Transverse colon (tissue), 4 donors: ENCODE measurements at regions not wholly inside any gene's neighbourhood (a gene's known extent, or its start where the extent isn't known, plus 50 kb on each side); places are given as distances from the start of the nearest gene placed in this dataset.

Experiments
- DNase-seq: peaks from one replicate; pipeline ENCODE4 v3.0.0-alpha.2; 2019
- H3K27ac ChIP-seq, 4 donors: fragments of 200-600 bp; sonication (generic); 2 replicates each; pipeline ENCODE4 v1.5.1; 2016 to 2018; ENCODE audit warnings: inconsistent platforms in 4 of 4
- H3K27me3 ChIP-seq: fragments of 200-600 bp; sonication (generic); 2 replicates; pipeline ENCODE4 v1.5.1; 2017; ENCODE audit warnings: inconsistent platforms
- H3K36me3 ChIP-seq, 4 donors: fragments of 200-600 bp; sonication (generic); 2 replicates each; pipeline ENCODE4 v1.5.1; 2017 to 2019; ENCODE audit warnings: inconsistent platforms in 4 of 4
- H3K4me1 ChIP-seq, 4 donors: fragments of 200-600 bp; sonication (generic); 2 replicates each; pipeline ENCODE4 v1.5.1; 2017 to 2020; ENCODE audit warnings: inconsistent platforms in 4 of 4
- H3K4me3 ChIP-seq, 4 donors: fragments of 200-600 bp; sonication (generic); 1 replicate in 1 of 4; 2 replicates in 3 of 4; pipeline versions ENCODE4 v1.5.1 to v1.6.1; 2017 to 2019; ENCODE audit warnings: inconsistent platforms in 4 of 4
- H3K9me3 ChIP-seq, 2 donors: fragments of 200-600 bp; sonication (generic); 2 replicates each; pipeline ENCODE4 v1.5.1; 2017 to 2019; ENCODE audit warnings: inconsistent platforms in 2 of 2
- EP300 ChIP-seq: sonication (generic); formaldehyde crosslinking; IDR thresholded peaks from one replicate; pipeline ENCODE4 v1.6.1; 2017; ENCODE audit warnings: antibody characterized with exemption, low read depth
- POLR2A ChIP-seq: fragments of 450-650 bp; IDR thresholded peaks from one replicate; pipeline ENCODE4 v1.6.1; 2016; ENCODE audit warnings: antibody characterized with exemption, mild to moderate bottlenecking, moderate library complexity
- POLR2AphosphoS5 ChIP-seq, 3 donors: sonication (generic); formaldehyde crosslinking; IDR thresholded peaks; one replicate each; pipeline ENCODE4 v1.6.1; 2016; ENCODE audit warnings: antibody characterized with exemption in 3 of 3
- WGBS, 2 donors: methylation state at CpG; one replicate each; pipeline ENCODE4 v1.1.5; 2018; ENCODE audit warnings: low coverage in 1 of 2; 5-methylcytosine and 5-hydroxymethylcytosine counted together
- in situ Hi-C, 4 donors: fragments of 200-750 bp; cut with MboI; loops; one replicate each; pipeline versions ENCODE4 v1.15.0 to v1.15.1; 2017; ENCODE audit warnings: low sequenced_read_pairs in 3 of 4, low pct_ligation_motif_present in 1 of 4, low pct_unique_long_range_greater_than_20kb in 1 of 4
- intact Hi-C: fragments of 100-400 bp; cut with DNase I; formaldehyde crosslinking; loops from one replicate; pipeline ENCODE4 v1.15.1; 2023; ENCODE audit warnings: low total_unique reads
- TF ChIP-seq, protein P1 (sequence below), 5 experiments: fragments of 200-600 bp in 3 of 5; fragments of 450-650 bp in 2 of 5; sonication (generic) in 3 of 5; IDR thresholded peaks; 1 replicate in 2 of 5; 2 replicates in 3 of 5; pipeline ENCODE4 v1.5.1; 2016 to 2017; ENCODE audit warnings: antibody characterized with exemption in 5 of 5, inconsistent platforms in 3 of 5, mild to moderate bottlenecking in 2 of 5, moderate library complexity in 1 of 5

GRCh38 chr12:126198516-126198915, 1133.3 kb downstream of the AACS start:
- no peaks in the 10 kb centered on the region for H3K36me3 ChIP-seq
- TF ChIP-seq POLR2A (no peak), EP300 (no peak), POLR2AphosphoS5 (IDR thresholded peaks at IDR 0.05) (no peak)
- TF ChIP-seq, protein P1, sequence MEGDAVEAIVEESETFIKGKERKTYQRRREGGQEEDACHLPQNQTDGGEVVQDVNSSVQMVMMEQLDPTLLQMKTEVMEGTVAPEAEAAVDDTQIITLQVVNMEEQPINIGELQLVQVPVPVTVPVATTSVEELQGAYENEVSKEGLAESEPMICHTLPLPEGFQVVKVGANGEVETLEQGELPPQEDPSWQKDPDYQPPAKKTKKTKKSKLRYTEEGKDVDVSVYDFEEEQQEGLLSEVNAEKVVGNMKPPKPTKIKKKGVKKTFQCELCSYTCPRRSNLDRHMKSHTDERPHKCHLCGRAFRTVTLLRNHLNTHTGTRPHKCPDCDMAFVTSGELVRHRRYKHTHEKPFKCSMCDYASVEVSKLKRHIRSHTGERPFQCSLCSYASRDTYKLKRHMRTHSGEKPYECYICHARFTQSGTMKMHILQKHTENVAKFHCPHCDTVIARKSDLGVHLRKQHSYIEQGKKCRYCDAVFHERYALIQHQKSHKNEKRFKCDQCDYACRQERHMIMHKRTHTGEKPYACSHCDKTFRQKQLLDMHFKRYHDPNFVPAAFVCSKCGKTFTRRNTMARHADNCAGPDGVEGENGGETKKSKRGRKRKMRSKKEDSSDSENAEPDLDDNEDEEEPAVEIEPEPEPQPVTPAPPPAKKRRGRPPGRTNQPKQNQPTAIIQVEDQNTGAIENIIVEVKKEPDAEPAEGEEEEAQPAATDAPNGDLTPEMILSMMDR (IDR thresholded peaks at IDR 0.05): no peak
- in situ Hi-C loops (no loop called here), intact Hi-C loops (no loop called here)
- no peaks in the 10 kb centered on the region for H3K4me1 ChIP-seq
- no peak overlapping the region for H3K27ac ChIP-seq
- H3K9me3 ChIP-seq: no peaks in the 10 kb centered on the region
- no peaks in the 10 kb centered on the region for H3K27me3 ChIP-seq
- H3K4me3 ChIP-seq: no peak overlapping the region
- WGBS, 2 donors: 67 to 75% methylated on average over 1 of the region's 1 CpG
- no peak for DNase-seq

DNA sequence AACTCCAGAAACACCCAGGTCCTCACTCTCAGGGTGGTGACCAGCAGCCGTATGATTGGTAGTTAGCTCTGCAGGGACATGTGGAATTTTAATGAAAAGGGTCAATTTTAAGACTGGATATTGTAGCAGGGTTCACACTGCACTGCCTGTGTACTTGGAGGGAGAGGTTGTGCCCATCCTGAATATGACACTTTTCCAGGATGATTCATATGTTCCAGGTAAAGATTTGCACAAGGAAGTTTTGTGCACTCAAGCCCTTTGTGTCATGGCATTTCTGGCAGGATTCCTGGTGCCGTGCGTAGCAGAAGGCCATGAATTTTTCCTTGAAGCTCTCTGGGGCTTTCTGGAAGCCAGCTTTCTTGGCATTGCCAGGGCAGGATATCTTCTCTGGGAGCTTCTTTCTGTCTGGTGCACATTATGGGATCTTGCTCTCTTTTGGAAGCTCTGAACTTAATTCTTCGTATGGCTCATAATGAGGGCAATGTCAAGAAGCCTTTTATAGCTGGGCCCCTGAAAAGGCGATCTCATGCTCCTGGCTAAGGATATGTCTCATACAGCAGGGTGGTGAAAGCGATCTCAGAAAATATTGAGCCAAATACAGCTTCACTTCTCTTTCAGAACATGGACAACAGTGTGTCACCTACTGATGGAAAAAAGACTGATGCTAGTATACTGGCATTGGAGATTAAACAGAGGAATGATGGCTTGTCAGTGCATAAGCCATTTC, 1133.9 kb downstream of the AACS start:
- Histone ChIP-seq H3K4me1 (no peaks in the 10 kb centered on the region), H3K4me3 (no peak overlapping the region), H3K27ac (no peak overlapping the region), H3K9me3 (no peaks in the 10 kb centered on the region), H3K27me3 (no peaks in the 10 kb centered on the region), H3K36me3 (no peaks in the 10 kb centered on the region)
- 77 to 87% methylated on average over 3 to 6 of the region's 6 CpGs for WGBS, 2 donors
- TF ChIP-seq POLR2AphosphoS5 (IDR thresholded peaks at IDR 0.05) (no peak), EP300 (no peak), POLR2A (no peak)
- TF ChIP-seq, protein P1 (IDR thresholded peaks at IDR 0.05): no peak
- DNase-seq: no peak
- in situ Hi-C loops: no loop called here
- intact Hi-C loops: no loop called here

DNA sequence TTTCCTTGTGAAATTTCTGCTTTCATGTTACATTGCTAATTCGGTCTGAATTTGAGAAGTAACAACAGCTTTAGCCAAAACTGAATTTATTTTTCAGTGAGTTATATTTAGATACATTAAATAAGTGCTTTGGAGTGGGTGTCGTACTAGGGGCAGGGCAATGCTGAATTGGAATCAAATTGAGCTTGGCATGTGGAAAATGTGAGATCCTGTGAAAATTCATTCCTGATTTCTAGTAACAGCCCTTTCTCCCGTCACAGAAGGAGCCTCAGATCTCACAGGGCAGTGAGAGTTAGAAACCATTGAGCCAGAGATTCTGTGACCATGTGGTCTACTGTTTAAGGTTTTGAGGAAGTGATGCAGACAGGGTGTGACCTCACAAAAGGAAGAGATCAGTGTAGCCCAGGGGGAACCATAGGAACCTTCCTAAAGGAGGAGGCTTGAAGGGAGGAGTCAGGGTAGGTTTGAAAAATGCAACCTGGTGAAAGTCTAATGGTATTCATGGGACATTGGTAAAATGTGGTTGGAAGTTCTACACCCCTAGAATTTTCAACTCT, 1136.8 kb downstream of the AACS start:
- Histone ChIP-seq H3K36me3 (no peaks in the 10 kb centered on the region), H3K9me3 (no peaks in the 10 kb centered on the region), H3K4me1 (no peaks in the 10 kb centered on the region), H3K27me3 (no peaks in the 10 kb centered on the region), H3K27ac (no peak overlapping the region), H3K4me3 (no peak overlapping the region)
- no peak for DNase-seq
- in situ Hi-C loops (no loop called here), intact Hi-C loops (no loop called here)
- WGBS, 2 donors: 69 to 79% methylated on average over 3 of the region's 3 CpGs
- TF ChIP-seq EP300: no peak
- no peak for TF ChIP-seq POLR2AphosphoS5 (IDR thresholded peaks at IDR 0.05)
- TF ChIP-seq, protein P1 (IDR thresholded peaks at IDR 0.05): no peak
- no peak for TF ChIP-seq POLR2A

DNA sequence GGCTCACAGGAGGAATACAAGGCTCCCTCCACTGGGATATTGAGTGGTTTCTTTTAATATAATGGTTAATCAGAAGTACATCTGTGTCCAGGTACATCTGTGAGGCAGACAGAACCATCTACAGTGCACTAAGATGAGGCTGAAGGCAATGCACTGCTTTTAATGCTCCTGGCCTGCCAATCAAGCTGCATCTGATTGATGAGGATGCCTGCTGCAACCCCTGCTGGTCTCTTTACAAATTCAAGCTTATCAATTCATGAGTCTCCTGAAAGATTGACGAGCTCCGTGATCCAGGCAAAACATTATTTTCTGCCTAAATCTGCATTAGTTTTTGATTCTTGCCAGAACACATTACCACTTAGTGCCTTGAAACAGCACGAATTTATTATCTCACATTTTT, 1139.1 kb downstream of the AACS start:
- intact Hi-C loops (no loop called here), in situ Hi-C loops (no loop called here)
- peaks cover 0 to 3% of the 10 kb centered on the region in 2 donors for H3K9me3 ChIP-seq
- no peak for DNase-seq
- H3K27me3 ChIP-seq: no peaks in the 10 kb centered on the region
- H3K4me3 ChIP-seq: no peak overlapping the region
- WGBS, 2 donors: 63 to 64% methylated on average over 3 of the region's 3 CpGs
- no peaks in the 10 kb centered on the region for H3K4me1 ChIP-seq
- no peaks in the 10 kb centered on the region for H3K36me3 ChIP-seq
- no peak for TF ChIP-seq POLR2AphosphoS5 (IDR thresholded peaks at IDR 0.05)
- no peak for TF ChIP-seq EP300
- TF ChIP-seq POLR2A: no peak
- TF ChIP-seq, protein P1 (IDR thresholded peaks at IDR 0.05): no peak
- no peak overlapping the region for H3K27ac ChIP-seq
